ENCODE measurements at regions not wholly inside any gene's neighbourhood (a gene's known extent, or its start where the extent isn't known, plus 50 kb on each side); places are given as distances from the start of the nearest gene placed in this dataset.

- ATAC-seq: no peak
Observed at GRCh38 chr10:21202776-21203462, 305.8 kb upstream of the NEBL start.

- ATAC-seq: no peak
Observed at GRCh38 chr10:21199501-21199900, 302.4 kb upstream of the NEBL start.

GRCh38 chr10:21197838-21198237 lies 300.7 kb upstream of the NEBL start:
- ATAC-seq: no peak

- no peak for ATAC-seq
Observed at GRCh38 chr10:21196822-21197395, 299.8 kb upstream of the NEBL start.

- peak; percentile 82 for ATAC-seq
Observed at GRCh38 chr10:21195252-21195651, 298.1 kb upstream of the NEBL start.

- ATAC-seq: peak; percentile 82
Observed at GRCh38 chr10:21194510-21194993, 297.4 kb upstream of the NEBL start.

- no peak for ATAC-seq
Observed at GRCh38 chr10:21193196-21193595, 296.1 kb upstream of the NEBL start.

- no peak for ATAC-seq
Observed at GRCh38 chr10:21191512-21191911, 294.4 kb upstream of the NEBL start.

- ATAC-seq: peak; percentile 74
Observed at GRCh38 chr10:21184984-21185383, 287.9 kb upstream of the NEBL start.

GRCh38 chr10:21184216-21184615 lies 287.1 kb upstream of the NEBL start:
- ATAC-seq: peak; percentile 72

GRCh38 chr10:21183025-21183424 lies 285.9 kb upstream of the NEBL start:
- ATAC-seq: no peak

GRCh38 chr10:21181451-21181850 lies 284.3 kb upstream of the NEBL start:
- no peak for ATAC-seq

GRCh38 chr10:21180604-21181003 lies 283.5 kb upstream of the NEBL start:
- ATAC-seq: no peak

- no peak for ATAC-seq
Observed at GRCh38 chr10:21176934-21177480, 279.9 kb upstream of the NEBL start.

- no peak for ATAC-seq
Observed at GRCh38 chr10:21175797-21176196, 278.7 kb upstream of the NEBL start.

GRCh38 chr10:21174715-21175495 lies 277.8 kb upstream of the NEBL start:
- ATAC-seq: peak; percentile 50

GRCh38 chr10:21173802-21174714 lies 276.9 kb upstream of the NEBL start:
- ATAC-seq: peak; percentile 87

- peak; percentile 6 for ATAC-seq
Observed at GRCh38 chr10:21172930-21173801, 276.1 kb upstream of the NEBL start.

GRCh38 chr10:21172542-21172929 lies 275.4 kb upstream of the NEBL start:
- ATAC-seq: no peak

GRCh38 chr10:21171936-21172541 lies 274.9 kb upstream of the NEBL start:
- ATAC-seq: peak; percentile 67

Measured in esophagus mucosa (tissue), 1 donor.